Esophagus (tissue), 2 donors: ENCODE measurements at regions not wholly inside any gene's neighbourhood (a gene's known extent, or its start where the extent isn't known, plus 50 kb on each side); places are given as distances from the start of the nearest gene placed in this dataset.

Experiments
- H3K27ac ChIP-seq, 2 donors: one replicate each; pipeline ENCODE4 v1.5.1; 2013; ENCODE audit warnings: low read depth in 2 of 2, mild to moderate bottlenecking in 2 of 2, inconsistent platforms in 1 of 2, low read length in 1 of 2, moderate library complexity in 1 of 2
- H3K27me3 ChIP-seq, 2 donors: one replicate each; pipeline ENCODE4 v1.6.1; 2013; ENCODE audit warnings: low read length in 2 of 2, control low read depth in 1 of 2, mild to moderate bottlenecking in 1 of 2; ENCODE audit not compliant: insufficient read depth in 2 of 2, control insufficient read depth in 1 of 2
- H3K36me3 ChIP-seq, 2 donors: one replicate each; pipeline ENCODE4 v1.6.1; 2013; ENCODE audit warnings: low read length in 1 of 2; ENCODE audit not compliant: control insufficient read depth in 2 of 2, insufficient read depth in 2 of 2
- H3K4me1 ChIP-seq, 2 donors: one replicate each; pipeline ENCODE4 v1.6.1; 2013; ENCODE audit warnings: low read length in 1 of 2; ENCODE audit not compliant: control insufficient read depth in 2 of 2, insufficient read depth in 2 of 2
- H3K4me3 ChIP-seq, 2 donors: one replicate each; pipeline ENCODE4 v1.5.1; 2013; ENCODE audit warnings: low read length in 2 of 2, mild to moderate bottlenecking in 2 of 2, low read depth in 1 of 2, moderate library complexity in 1 of 2
- H3K9me3 ChIP-seq, 2 donors: one replicate each; pipeline ENCODE4 v1.6.1; 2013; ENCODE audit warnings: mild to moderate bottlenecking in 2 of 2, low read depth in 1 of 2, low read length in 1 of 2, moderate library complexity in 1 of 2; ENCODE audit not compliant: control insufficient read depth in 2 of 2, insufficient read depth in 1 of 2
- WGBS, 2 donors: extraction: QIAGEN DNeasy Blood & Tissue Kit; methylation state at CpG; one replicate each; pipeline ENCODE4 v1.1.7; 2013; 5-methylcytosine and 5-hydroxymethylcytosine counted together
- donor health status: healthy with polysubstance abuse.
- donor health status: Bipolar disorder and iron deficiency.

DNA sequence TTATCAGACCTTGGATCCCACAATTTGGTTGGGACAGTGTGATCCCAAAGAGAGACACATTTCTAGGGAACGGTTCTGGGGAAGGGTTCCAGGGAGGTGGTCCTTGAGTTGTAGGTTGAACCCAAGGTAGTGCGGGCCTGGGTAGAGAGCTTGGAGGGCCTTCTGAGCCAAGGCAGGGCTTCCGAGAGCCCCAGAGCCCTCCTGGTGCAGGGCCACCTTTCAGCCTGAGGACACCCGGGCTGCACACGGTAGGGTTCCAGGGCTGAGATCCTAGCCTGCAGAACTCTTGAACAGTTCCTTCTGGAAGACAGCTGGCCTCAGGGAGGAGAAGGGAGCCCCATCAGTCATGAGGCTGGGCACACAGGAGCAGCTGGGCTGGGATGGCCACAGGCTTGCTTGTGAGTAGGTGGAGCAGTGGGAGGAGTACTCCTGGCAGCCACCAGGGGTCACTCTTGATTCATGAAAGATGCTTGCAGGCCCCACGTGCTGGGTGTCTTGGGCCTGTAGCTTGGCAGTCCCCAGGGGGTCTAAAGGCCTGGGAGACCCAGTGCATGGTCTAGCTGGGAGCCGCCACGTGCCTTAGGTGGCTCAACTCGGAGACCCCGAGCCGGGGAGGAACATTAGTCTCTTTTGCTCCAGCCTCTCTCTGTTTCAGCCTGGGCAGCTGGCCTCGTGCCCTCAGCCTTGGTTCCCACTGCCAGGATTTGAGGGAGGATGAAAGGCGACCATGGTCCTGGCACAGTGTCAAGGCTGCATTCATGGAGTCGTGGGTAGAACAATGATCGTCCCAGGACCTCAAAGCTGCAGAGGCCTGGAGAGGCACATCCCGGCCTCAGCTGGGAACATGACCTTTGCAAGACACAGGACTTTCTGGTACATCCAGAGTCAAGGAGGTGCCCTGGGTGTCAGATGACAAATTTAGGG is 381.6 kb downstream of the TYW1 start:
- Histone ChIP-seq H3K27me3 (no peaks in the 10 kb centered on the region), H3K4me1 (no peaks in the 10 kb centered on the region), H3K9me3 (peaks cover 0 to 6% of the 10 kb centered on the region in 2 donors), H3K27ac (no peak overlapping the region), H3K36me3 (no peaks in the 10 kb centered on the region), H3K4me3 (no peak overlapping the region)
- WGBS, 2 donors, result 37 to 50% methylated on average over 16 of the region's 16 CpGs

DNA sequence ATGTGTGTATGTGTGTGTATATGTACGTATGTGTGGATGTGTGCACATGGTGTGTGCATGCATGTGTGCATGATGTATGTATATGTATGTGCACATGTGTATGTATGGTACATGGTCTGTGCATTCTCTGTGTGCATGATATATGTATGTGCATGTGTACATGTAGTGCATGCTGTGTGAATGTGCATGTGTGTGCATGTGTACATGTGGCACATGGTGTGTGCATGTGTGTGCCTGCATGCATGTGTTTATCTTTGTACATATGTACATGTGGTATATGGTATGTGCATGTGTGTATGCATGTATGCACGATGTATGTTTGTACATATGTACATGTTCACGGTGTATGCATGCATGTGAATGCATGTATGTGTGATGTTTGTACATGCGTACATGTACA is 383.7 kb downstream of the TYW1 start:
- Histone ChIP-seq H3K36me3 (no peaks in the 10 kb centered on the region), H3K27me3 (no peaks in the 10 kb centered on the region), H3K9me3 (peaks cover 0 to 6% of the 10 kb centered on the region in 2 donors), H3K4me3 (no peak overlapping the region), H3K4me1 (no peaks in the 10 kb centered on the region), H3K27ac (no peak overlapping the region)
- WGBS, 2 donors, result 70 to 83% methylated on average over 4 of the region's 4 CpGs

DNA sequence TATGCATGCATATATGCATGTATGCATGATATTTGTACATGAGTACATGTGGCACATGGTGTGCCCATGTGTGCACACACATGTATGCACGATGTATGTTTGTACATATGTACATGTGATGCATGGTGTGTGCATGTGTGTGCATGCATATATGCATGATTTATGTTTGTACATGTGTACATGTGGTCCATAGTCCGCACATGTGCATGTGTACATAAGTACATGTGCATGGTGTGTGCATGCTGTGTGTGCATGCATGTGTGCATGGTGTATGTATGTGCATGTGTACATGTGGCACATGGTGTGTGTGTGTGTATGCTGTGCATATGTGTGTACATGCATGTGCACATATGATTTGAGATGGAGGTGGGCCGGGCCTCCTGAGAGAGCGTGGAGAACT is 384.2 kb downstream of the TYW1 start:
- Histone ChIP-seq H3K36me3 (no peaks in the 10 kb centered on the region), H3K4me1 (no peaks in the 10 kb centered on the region), H3K27ac (no peak overlapping the region), H3K4me3 (no peak overlapping the region), H3K27me3 (no peaks in the 10 kb centered on the region), H3K9me3 (peaks cover 0 to 2% of the 10 kb centered on the region in 2 donors)
- WGBS, 2 donors, result 71 to 79% methylated on average over 4 of the region's 4 CpGs

DNA sequence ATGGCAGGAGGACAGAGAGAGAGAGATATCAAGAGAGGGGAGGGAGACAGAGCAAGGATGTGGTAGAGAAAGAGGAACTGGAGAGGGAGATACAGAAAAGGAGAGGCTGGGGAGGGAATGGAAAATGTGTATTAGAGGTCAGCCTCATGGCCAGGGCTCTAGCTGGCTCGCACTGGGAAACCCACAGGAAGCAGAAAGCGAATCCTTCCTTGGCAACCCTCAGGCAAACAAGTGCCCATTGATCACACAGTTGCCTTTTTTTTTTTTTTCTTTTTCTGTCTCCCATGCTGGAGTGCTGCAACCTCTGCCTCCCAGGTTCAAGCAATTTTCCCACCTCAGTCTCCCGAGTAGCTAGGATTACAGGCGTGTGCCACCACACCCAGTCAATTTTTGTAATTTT is 391.2 kb downstream of the TYW1 start:
- no peaks in the 10 kb centered on the region for H3K36me3 ChIP-seq
- no peak overlapping the region for H3K4me3 ChIP-seq
- no peak overlapping the region for H3K27ac ChIP-seq
- H3K9me3 ChIP-seq, result no peaks in the 10 kb centered on the region
- H3K27me3 ChIP-seq, result no peaks in the 10 kb centered on the region
- no peaks in the 10 kb centered on the region for H3K4me1 ChIP-seq
- 64 to 74% methylated on average over 4 of the region's 4 CpGs for WGBS, 2 donors

DNA sequence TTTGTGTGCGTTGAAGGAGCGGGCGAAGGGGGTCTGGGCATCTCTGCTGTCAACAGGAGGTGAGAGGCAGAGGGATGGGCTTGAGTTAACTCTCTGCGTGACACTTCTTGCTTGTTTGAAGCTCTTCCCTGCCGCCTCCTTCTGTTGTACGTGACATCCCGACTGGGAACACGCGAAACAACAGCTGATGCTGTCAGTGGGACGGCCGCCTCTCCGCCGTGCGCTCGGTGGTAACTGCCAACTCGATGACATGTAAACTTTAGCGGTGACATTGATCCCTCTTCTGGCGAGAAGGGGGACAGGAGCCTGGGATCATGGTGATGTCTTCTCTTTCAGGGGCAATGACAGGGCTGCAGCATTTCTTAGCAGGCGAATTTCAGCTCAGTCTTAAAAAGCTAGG is 394.5 kb downstream of the TYW1 start:
- 59 to 71% methylated on average over 19 of the region's 19 CpGs for WGBS, 2 donors
- H3K27me3 ChIP-seq, result no peaks in the 10 kb centered on the region
- no peaks in the 10 kb centered on the region for H3K4me1 ChIP-seq

DNA sequence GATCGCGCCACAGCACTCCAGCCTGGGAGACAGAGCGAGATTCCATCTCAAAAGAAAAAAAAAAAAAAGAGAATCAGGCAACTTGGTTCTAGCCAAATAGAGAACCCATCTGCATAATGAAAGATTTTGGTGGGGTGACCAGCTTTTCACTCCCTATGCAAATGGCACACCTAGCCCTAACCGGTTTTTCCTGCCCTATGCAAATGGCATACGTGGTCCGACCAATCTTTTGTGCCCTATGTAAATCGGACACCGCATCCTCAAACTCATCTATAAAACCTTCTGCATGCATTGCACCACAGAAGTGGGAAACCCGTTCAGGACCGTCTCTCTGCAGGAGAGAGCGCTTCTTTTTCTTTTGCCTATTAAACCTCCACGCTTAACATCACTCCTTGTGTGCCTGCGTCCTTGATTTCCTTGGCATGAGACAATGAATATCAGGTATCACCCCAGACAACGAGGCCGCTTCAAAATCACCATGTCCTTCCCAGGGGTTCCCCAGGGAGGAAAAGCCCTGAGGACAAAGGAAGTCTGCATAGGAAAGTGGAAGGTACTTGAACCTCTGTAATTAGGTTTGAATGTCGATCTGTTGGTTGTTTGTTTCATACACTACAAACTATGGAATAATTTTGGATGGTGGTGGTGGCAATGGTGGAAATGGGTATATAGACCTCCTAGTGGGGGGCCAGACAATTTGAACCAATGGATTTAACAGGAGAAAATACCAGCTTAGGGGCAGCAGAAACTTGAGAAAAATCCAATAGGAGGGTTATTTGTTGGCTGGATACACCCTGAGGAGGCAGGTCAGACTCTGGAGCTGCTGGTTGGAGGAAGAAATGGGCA is 396.2 kb downstream of the TYW1 start:
- Histone ChIP-seq H3K4me1 (no peaks in the 10 kb centered on the region), H3K27me3 (no peaks in the 10 kb centered on the region), H3K9me3 (peaks cover 0 to 3% of the 10 kb centered on the region in 2 donors), H3K4me3 (no peak overlapping the region), H3K27ac (no peak overlapping the region), H3K36me3 (no peaks in the 10 kb centered on the region)
- WGBS, 2 donors, result 60 to 64% methylated on average over 16 of the region's 16 CpGs

More for the DNA sequence above, 394.5 kb downstream of the TYW1 start:
- Histone ChIP-seq H3K4me3 (no peak overlapping the region), H3K9me3 (no peaks in the 10 kb centered on the region), H3K27ac (no peak overlapping the region), H3K36me3 (no peaks in the 10 kb centered on the region)

DNA sequence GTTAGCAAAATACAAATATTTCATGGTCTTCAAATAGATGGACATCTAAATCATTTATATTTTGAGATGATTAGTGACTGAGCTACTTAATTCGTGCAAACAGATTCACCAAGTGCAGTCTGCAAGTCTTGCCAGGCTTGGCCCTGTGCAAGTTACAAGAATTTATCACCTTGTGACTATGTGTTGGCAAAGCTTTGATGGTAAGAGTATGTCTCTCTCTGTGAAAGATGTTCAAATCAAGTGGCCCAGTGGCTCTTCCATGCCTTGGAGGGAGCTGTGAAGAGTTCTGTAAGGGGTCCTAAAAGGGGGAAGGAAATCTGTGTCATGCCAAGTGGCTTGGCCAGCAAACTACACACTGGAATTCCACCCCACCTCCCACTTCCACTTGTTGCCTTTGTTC is 397.3 kb downstream of the TYW1 start:
- no peaks in the 10 kb centered on the region for H3K36me3 ChIP-seq
- no peaks in the 10 kb centered on the region for H3K4me1 ChIP-seq
- no peaks in the 10 kb centered on the region for H3K27me3 ChIP-seq
- no peak overlapping the region for H3K27ac ChIP-seq
- 48 to 50% methylated on average over 1 of the region's 1 CpG for WGBS, 2 donors
- no peak overlapping the region for H3K4me3 ChIP-seq
- peaks cover 0 to 5% of the 10 kb centered on the region in 2 donors for H3K9me3 ChIP-seq

DNA sequence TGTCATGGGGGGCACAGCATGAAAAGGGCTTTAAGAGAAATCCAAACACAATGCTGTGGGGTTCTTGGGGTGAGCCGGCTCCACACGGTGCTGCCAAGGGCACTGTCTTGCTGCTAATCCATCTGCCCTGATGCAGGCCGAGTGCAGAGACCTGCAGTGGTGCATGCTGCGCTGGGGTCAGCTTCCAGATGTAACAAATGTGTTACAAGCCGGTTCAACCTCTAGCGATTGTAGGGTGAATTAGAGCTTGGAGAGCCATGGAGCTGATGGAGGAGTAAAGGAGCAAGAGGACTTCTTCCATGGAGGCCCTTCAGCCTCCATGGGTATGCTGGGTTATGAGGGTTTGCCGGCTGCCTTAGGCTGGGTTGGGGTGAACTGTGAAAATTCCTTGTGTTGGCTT is 402.3 kb downstream of the TYW1 start:
- peaks cover 0 to 5% of the 10 kb centered on the region in 2 donors for H3K9me3 ChIP-seq
- WGBS, 2 donors, result 79% methylated on average over 7 of the region's 7 CpGs

DNA sequence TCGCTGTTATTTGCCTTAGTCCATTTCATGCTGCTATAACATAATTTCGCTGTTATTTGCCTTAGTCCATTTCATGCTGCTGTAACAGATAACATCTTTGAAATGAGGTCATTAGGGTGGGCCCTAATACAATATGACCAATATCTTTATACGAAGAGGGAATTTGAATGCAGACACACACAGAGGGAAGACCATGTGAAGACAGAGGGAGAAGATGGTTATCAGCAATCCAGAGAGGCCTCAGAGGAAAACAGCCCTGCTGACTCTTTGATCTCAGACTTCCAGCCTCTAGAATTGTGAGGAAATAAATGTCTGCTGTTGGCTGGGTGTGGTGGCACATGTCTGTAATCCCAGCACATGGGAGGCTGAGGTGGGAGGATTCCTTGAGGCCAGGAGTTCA is 404.9 kb downstream of the TYW1 start:
- H3K27ac ChIP-seq, result no peak overlapping the region
- 79 to 92% methylated on average over 3 of the region's 3 CpGs for WGBS, 2 donors

More for the DNA sequence above, 402.3 kb downstream of the TYW1 start:
- H3K36me3 ChIP-seq, result no peaks in the 10 kb centered on the region
- H3K4me1 ChIP-seq, result no peaks in the 10 kb centered on the region
- H3K4me3 ChIP-seq, result no peak overlapping the region
- no peaks in the 10 kb centered on the region for H3K27me3 ChIP-seq
- H3K27ac ChIP-seq, result no peak overlapping the region

More for the DNA sequence above, 404.9 kb downstream of the TYW1 start:
- H3K4me1 ChIP-seq, result no peaks in the 10 kb centered on the region
- peaks cover 0 to 5% of the 10 kb centered on the region in 2 donors for H3K9me3 ChIP-seq
- no peaks in the 10 kb centered on the region for H3K27me3 ChIP-seq
- H3K36me3 ChIP-seq, result no peaks in the 10 kb centered on the region
- H3K4me3 ChIP-seq, result no peak overlapping the region
